HG03521 (cell line): ENCODE measurements at regions not wholly inside any gene's neighbourhood (a gene's known extent, or its start where the extent isn't known, plus 50 kb on each side); places are given as distances from the start of the nearest gene placed in this dataset.

ENCODE experiments used
- ATAC-seq: cut with Tn5 transposase; IDR thresholded peaks from one replicate; pipeline ENCODE4 v1.9.1; 2021; ENCODE audit warnings: mild to moderate bottlenecking, moderate library complexity; ENCODE audit not compliant: unreplicated experiment

DNA sequence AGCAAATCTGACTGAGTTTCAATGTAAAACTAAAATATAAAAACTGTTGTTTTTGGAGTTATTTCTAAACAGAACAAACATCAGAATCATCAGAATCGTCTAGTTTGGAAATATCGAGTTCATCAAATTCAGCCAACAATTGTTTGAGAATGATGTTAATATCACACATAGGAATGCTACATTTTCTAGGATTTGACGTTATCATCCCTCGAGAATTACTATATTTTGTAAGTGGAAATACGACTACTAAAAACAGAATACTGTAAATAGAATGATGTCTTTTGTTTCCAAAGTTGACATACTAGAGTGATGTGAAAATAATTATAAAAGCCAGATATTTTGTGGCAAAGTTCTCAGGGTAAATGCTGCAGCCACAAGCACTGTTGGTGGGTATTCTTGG is 805.9 kb downstream of the TLE1 start:
- no peak for ATAC-seq

GRCh38 chr9:80881940-80882339 is 807.4 kb downstream of the TLE1 start:
- no peak for ATAC-seq

DNA sequence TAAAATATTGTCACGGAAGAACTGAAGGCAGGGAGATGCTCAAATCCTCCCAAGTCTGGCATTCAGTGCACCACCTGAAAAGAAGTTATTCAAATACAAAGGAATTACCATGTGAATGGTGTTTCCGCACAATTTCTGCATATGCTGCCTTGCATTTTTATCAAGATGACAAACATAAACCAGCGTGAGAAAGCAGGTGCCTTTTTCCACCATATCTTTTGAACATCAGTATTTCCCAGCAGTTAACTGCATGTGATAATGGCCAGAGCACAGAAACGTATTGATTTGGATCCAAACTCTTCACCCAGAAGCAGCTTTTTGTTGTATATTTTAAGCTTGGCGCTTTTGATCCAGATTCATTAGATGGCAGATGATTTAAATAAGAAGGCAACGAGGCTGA is 808.0 kb downstream of the TLE1 start:
- ATAC-seq: no peak

- ATAC-seq: no peak
These were observed 810.8 kb downstream of the TLE1 start for GRCh38 chr9:80878556-80878955.

DNA sequence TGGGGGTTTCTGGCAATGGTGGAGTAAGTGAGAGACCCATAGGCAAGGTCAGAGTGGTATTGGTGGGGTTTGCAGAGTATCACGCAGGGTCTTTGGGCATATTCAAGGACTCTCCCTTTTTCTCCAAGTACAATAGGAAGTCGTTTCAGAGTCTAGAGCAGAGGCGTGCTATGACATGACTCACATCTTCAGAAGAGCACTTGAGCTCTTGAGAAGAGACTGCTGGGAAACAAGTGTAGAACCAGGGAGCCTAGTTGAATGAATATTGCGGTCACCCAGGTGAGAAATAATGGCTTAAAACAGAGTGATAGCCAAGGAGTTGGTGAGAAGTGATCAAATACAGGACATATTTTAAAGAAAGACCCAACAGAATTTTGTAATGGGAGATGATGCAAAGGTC is 813.4 kb downstream of the TLE1 start:
- ATAC-seq: no peak

- ATAC-seq: no peak
These were observed 815.1 kb downstream of the TLE1 start for GRCh38 chr9:80874276-80874675.

- ATAC-seq: no peak
These were observed 815.5 kb downstream of the TLE1 start for GRCh38 chr9:80873861-80874260.

GRCh38 chr9:80871596-80871995 is 817.8 kb downstream of the TLE1 start:
- no peak for ATAC-seq

GRCh38 chr9:80867731-80868130 is 821.6 kb downstream of the TLE1 start:
- no peak for ATAC-seq

- no peak for ATAC-seq
These were observed 822.6 kb downstream of the TLE1 start for GRCh38 chr9:80866576-80867227.

GRCh38 chr9:80866121-80866520 is 823.2 kb downstream of the TLE1 start:
- no peak for ATAC-seq

GRCh38 chr9:80843028-80843427 is 846.3 kb downstream of the TLE1 start:
- no peak for ATAC-seq

DNA sequence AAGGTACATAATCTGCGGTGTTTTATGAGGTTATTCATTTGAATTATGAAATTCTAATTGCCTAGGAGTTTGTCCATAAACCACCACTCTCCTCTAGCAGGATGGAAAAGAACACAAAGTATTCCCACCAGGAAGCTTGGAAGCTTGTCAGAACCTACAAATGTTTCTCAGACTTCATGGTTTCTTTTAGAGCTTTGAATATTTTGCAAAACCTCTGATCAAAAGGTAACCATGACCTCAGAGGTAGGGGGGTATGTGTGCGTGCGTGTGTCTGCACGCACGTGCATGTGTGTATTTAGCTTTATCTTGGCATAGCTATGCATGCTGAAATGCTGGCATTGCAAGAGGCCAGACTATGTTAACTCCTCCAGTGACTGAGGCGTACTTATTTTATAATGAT is 847.0 kb downstream of the TLE1 start:
- no peak for ATAC-seq

GRCh38 chr9:80841888-80842287 is 847.5 kb downstream of the TLE1 start:
- no peak for ATAC-seq

DNA sequence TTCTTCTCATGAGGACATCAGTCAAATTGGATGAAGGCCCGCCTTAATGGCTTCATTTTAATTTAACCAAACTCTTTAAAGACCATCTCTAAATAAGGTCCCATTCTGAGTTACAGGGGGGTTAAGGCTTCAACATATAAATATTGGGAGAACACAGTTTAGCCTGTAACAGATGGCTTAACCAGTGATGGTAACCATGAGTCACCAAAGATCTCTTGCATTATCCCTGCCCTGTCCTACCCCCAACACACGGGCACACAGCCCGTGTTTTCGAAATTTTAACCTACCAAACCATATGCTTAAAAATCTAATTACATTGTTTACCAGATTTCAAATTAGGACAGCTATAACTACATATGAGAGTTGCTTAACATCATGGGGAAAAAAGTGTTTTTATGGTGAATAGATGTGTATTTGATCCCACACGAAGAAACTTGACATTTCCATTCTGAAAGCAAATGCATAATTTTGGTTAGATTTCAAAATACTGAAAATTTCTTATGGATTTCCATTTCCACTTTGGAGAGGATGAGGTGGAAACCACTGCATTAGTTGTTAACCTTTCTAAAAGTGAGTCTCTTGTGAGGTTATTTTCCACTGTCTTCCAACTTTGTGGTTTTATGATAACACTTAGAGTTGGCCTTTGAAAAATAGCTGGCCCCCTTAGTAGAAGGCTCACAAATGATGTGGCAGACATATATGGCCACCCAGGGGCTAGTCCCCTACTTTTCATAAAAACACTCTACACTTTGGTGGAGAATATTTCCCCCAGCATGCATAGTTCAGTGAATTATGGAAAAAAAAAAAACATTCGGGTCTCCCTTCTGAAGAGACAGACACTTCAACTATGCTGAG is 849.3 kb downstream of the TLE1 start:
- ATAC-seq: no peak

DNA sequence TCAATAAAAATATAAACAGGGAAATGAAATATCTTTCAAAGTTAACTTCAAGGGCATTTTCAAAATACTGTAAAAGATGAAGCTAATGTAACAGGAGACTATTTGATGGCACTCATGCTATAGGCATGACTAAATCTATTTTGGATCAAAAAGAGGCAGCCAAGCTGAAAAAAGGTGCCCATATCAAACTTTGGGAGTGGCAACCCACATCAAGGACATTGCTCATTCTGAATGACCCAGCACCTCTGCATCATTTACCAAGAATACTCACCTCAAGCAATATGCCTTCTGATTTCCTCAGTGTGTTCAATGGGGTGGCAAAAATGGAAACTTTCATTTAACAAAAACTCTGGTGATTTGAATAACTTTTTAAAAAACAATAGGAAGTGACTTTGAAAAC is 853.3 kb downstream of the TLE1 start:
- ATAC-seq: no peak

DNA sequence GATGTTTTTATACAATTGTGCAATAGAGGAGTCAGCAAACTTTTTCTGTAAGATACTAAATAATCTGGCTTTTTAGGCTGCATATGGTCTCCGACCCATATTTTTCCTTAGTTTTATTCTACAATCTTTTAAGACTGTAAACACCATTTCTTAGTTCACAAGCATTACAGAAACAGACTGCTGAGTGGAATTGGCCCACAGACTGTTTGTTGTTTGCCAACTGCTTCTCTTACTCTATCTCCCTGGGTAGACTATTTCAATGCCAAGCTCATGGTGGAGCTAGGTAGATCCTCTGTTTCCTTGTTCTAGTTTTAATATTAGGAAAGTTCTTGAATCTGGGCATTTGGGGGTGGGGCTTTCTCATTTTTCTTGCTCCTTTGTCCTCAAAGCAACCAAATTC is 857.6 kb downstream of the TLE1 start:
- ATAC-seq: no peak

DNA sequence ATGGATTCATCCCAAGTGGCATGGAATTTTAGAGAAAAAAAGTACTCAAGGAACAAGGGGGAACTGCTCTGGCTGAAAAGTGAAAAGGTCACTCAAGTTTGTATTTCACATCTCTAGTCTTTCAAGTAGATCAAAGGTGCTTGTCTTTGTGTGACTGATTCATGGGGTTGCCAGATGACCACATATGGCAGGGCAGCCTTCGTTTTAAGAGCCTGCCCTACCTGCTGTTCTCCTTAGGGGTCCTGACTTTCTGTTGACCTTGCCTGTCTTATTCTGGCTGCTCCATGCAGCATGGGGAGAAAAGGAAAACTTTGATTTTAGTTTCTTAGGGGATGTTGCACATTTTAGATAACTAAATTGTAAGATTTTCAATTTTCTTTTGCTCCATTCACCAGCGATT is 877.7 kb downstream of the TLE1 start:
- no peak for ATAC-seq

DNA sequence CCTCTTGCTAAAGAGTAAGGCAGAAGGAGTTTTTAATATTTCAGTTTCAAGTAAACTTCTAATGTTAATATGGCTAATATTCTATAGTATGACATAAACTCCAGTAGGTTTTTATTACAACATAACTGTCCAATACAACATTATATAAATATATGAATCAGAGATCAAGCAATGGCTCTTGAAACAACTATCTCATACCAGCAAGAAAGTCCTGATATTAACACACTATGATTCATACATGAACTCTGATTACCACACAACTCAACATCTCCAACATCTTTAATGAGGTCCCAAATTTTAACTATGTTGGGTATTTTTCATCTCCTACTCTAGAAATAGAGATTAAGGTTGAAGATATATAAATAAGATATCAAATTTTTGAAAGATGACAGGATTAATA is 878.3 kb downstream of the TLE1 start:
- no peak for ATAC-seq

GRCh38 chr9:80806671-80807070 is 882.7 kb downstream of the TLE1 start:
- ATAC-seq: no peak

DNA sequence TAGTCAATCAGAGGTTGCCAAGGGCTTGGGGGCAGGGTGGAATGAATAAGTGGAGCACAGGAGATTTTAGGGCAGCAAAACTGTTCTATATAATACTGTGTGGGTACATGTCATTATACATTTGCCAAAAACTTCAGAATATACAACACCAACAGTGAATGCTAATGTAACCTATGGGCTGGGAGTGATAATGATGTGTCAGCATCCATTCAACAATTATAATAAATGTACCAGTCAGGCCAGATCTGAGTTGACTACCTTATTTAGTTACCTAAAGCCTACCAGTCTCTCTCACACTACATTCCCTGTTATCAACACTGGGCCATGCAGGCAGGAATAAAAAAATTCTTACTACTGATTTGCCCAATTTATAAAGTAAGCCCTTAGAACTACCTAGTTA is 884.5 kb downstream of the TLE1 start:
- no peak for ATAC-seq

DNA sequence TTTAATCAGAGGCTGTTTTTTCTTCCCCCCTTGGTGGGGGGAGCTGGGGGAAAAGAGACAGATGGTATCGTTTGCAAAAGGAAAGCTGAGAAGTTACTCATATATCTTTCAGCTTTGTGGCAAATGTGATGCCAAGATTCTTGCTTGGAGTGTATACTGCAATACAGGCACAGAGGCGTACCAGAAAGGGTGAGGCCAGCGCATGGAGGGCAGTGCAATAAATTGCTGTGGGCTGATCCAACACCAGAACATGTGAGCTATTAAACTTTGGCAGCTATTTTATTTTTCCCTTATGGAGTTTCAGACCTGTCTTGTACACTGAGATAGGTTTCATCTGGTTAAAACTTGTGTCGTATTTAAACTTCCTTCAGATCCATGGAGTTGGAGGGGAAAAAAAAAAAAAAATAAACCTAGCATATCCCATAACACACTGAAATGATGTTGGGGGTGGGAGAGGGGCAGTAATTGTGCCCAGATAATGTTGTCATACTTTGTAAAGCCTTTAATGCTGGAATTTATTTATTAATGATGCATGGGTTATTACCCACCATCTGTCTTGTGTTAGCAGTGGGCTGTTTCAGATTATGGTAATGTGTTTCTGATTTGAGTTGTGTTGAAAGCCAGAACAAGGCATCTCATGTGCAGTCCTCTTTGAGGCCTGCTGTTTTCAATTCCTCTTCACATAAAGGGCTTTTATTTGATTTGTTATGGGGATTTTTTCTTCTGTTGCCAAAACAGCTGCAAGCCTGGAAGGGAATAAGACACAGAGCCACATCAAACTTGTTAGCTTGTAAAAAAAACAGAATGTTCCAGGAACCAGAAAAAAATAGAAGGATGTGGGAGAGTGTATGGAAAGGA is 891.3 kb downstream of the TLE1 start:
- ATAC-seq: no peak
